Nephron progenitor cell (in vitro differentiated cells): ENCODE measurements at regions not wholly inside any gene's neighbourhood (a gene's known extent, or its start where the extent isn't known, plus 50 kb on each side); places are given as distances from the start of the nearest gene placed in this dataset.

Source experiments
- DNase-seq: peaks from one replicate; pipeline ENCODE4 v3.0.0; 2021
- H3K27ac Mint-ChIP-seq: 2 replicates; pipeline ENCODE4 v1.8.0; 2021; ENCODE audit warnings: mild to moderate bottlenecking, moderate library complexity, mixed read lengths
- H3K27me3 Mint-ChIP-seq: 2 replicates; pipeline ENCODE4 v1.8.0; 2021; ENCODE audit warnings: mild to moderate bottlenecking, low read depth, mixed read lengths; ENCODE audit not compliant: poor library complexity
- H3K36me3 Mint-ChIP-seq: 2 replicates; pipeline ENCODE4 v1.8.0; 2021; ENCODE audit warnings: low read depth, mixed read lengths
- H3K4me1 Mint-ChIP-seq: 2 replicates; pipeline ENCODE4 v1.8.0; 2021; ENCODE audit warnings: mixed read lengths
- H3K4me3 Mint-ChIP-seq: 2 replicates; pipeline ENCODE4 v1.8.0; 2021; ENCODE audit warnings: mild to moderate bottlenecking, moderate library complexity, mixed read lengths
- H3K9me3 Mint-ChIP-seq: 2 replicates; pipeline ENCODE4 v1.8.0; 2021; ENCODE audit warnings: mild to moderate bottlenecking, moderate library complexity, mixed read lengths
- TF ChIP-seq, protein P1 (sequence below): fragments of 200-600 bp; sonication (generic); IDR thresholded peaks from 2 replicates; pipeline ENCODE4 v1.5.0; 2021; ENCODE audit warnings: antibody characterized with exemption

DNA sequence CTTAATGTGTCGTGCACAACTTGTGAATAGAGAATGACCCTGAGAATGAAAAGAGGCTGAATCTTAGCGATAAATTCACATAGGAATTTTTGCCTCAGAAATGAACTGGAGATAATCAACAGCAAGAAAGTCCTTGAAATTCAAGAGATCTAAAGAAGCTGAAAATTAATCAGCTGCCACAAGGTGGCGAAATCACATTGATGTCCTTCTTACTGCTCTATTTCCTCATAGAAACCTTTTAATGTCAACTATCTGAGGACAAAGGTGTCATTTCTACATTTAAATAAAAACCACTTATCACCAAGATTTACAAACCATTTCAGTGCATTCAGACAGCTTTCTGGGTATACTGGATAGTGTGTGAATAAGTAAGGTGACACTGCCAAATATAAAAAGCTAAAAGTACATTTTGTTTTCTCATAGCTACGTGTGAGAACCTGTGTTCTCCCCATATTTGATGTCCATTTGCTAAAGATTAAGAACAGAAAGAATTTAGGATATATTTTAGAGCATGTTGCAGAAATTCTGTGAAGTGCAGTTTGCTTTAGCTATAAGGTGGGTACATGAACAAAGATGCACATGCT, 485.3 kb upstream of the PTBP2 start:
- Mint-ChIP-seq H3K4me1 (peaks cover 19% of the 10 kb centered on the region), H3K4me3 (no peak overlapping the region), H3K36me3 (no peaks in the 10 kb centered on the region), H3K27ac (no peak overlapping the region), H3K27me3 (no peaks in the 10 kb centered on the region), H3K9me3 (peaks cover 1% of the 10 kb centered on the region)
- TF ChIP-seq, protein P1, sequence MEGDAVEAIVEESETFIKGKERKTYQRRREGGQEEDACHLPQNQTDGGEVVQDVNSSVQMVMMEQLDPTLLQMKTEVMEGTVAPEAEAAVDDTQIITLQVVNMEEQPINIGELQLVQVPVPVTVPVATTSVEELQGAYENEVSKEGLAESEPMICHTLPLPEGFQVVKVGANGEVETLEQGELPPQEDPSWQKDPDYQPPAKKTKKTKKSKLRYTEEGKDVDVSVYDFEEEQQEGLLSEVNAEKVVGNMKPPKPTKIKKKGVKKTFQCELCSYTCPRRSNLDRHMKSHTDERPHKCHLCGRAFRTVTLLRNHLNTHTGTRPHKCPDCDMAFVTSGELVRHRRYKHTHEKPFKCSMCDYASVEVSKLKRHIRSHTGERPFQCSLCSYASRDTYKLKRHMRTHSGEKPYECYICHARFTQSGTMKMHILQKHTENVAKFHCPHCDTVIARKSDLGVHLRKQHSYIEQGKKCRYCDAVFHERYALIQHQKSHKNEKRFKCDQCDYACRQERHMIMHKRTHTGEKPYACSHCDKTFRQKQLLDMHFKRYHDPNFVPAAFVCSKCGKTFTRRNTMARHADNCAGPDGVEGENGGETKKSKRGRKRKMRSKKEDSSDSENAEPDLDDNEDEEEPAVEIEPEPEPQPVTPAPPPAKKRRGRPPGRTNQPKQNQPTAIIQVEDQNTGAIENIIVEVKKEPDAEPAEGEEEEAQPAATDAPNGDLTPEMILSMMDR: peak; percentile 61
- peak; percentile 21 for DNase-seq

DNA sequence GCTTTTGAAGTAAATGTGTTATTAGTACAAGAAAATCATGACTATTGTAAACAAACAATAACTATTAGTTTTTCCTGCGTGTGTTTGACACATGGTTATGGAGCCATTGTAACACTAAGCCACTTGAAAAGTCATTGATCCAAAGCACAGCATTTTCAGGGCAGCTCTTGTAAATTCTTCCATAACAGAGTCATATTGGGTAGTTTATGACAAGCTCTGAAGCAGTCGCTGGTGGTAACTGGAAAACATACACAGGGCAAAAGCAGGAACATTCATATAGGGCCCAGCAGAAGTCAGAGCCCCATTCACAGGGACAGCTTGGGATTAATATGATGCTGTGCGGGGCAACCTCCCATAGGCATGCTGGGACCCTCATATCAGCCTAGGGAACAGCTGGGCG, 483.2 kb upstream of the PTBP2 start:
- peaks cover 4% of the 10 kb centered on the region for H3K9me3 Mint-ChIP-seq
- no peak overlapping the region for H3K4me3 Mint-ChIP-seq
- H3K36me3 Mint-ChIP-seq: no peaks in the 10 kb centered on the region
- no peak for DNase-seq
- H3K27me3 Mint-ChIP-seq: no peaks in the 10 kb centered on the region
- no peak overlapping the region for H3K27ac Mint-ChIP-seq
- peaks cover 19% of the 10 kb centered on the region for H3K4me1 Mint-ChIP-seq
- TF ChIP-seq, protein P1: no peak

DNA sequence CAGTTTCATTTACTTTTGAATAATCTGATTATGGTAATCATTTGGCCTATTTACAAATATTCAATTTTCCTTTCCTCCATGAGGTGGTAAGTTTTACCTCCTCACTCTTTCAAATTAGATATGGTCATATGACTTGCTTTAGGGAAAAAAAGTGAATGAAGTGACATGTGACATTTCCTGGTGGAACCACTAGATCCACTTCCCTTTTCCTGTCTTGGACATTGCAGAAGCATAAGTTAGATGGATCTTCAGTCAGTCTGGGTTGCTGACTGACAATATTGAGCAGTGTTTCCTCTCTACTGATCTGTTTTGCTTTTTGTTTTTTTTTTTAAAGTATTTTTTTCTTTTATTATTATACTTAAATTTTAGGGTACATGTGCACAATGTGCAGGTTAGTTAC, 481.1 kb upstream of the PTBP2 start:
- peaks cover 8% of the 10 kb centered on the region for H3K9me3 Mint-ChIP-seq
- TF ChIP-seq, protein P1: no peak
- no peaks in the 10 kb centered on the region for H3K36me3 Mint-ChIP-seq

DNA sequence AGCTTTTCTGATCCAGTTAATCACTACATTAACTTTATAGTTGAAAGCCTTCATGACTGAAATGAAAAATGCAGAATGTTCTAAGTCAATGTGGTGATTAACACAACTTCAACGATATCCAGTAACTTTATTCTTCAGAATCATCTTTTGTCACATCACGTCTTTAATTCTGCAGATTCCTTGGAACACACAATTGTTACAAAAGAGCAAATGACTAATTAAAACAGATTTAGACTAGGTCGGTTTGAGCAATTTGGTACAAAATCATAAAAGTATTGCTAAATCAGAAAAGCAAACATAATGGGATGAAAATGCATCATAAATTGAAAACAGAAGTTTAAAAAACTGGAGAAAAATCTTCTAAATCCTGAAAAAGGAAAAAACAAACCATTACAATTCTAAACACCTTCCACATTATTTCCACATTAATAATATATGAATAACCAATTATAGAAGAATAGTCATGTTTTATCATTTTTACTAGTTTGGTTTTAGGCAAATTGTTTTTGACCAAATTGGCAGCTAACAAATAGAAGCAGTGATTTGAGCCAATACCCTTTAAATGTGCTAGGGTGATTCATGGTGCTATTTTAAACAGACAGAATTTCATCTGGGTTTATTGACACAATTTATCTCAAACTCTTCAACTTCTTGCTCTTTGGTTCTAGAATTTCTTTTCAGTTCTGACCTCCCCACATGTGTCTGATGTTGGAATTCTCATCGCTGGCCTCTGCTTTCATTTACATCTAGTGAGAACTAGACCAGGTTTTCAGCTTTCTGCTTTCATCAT, 468.1 kb upstream of the PTBP2 start:
- Mint-ChIP-seq H3K4me3 (no peak overlapping the region), H3K27ac (no peak overlapping the region), H3K27me3 (no peaks in the 10 kb centered on the region), H3K4me1 (peaks cover 15% of the 10 kb centered on the region), H3K36me3 (no peaks in the 10 kb centered on the region), H3K9me3 (no peaks in the 10 kb centered on the region)
- DNase-seq: no peak
- TF ChIP-seq, protein P1: no peak

More for the DNA sequence above, 481.1 kb upstream of the PTBP2 start:
- DNase-seq: no peak
- Mint-ChIP-seq H3K27me3 (no peaks in the 10 kb centered on the region), H3K4me1 (peaks cover 6% of the 10 kb centered on the region), H3K4me3 (no peak overlapping the region), H3K27ac (no peak overlapping the region)

DNA sequence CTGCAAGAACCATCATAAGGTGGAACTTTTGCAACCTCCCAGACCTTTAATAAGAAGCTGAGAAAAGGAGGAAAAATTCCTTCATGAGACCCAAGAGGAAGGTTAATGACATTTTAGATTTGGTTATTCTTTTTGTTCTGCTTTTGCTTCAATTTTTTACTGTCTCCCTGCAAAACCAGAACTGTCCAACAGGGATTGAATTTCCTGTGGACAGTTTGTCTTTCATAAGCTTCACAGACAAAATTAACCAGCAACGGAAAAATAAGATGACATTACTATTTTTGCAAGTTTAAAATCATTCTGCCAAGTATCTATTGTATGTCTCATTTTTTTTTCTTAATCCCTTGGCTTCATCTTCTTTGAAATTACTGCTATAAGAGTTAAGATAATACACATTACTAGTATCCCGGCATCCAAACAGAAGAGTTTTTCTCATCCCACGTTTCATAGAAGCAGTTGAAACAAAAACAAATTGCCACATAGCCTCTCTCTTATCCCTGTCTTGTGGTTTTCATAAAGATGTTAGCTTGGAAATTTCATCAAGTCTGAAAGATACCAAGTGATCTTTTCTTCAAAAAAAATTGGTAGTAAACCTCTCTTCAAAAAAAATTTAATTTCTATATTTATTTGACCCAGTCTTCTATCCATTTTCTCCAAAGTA, 465.3 kb upstream of the PTBP2 start:
- TF ChIP-seq, protein P1: no peak
- no peak overlapping the region for H3K27ac Mint-ChIP-seq
- no peaks in the 10 kb centered on the region for H3K27me3 Mint-ChIP-seq
- DNase-seq: no peak
- peaks cover 9% of the 10 kb centered on the region for H3K9me3 Mint-ChIP-seq
- H3K36me3 Mint-ChIP-seq: peaks cover 8% of the 10 kb centered on the region
- H3K4me1 Mint-ChIP-seq: peaks cover 27% of the 10 kb centered on the region
- H3K4me3 Mint-ChIP-seq: no peak overlapping the region
